Spleen (tissue), 11 donors: ENCODE measurements at regions not wholly inside any gene's neighbourhood (a gene's known extent, or its start where the extent isn't known, plus 50 kb on each side); places are given as distances from the start of the nearest gene placed in this dataset.

Experiments used
- DNase-seq: peaks from one replicate; pipeline ENCODE4 v3.0.0-alpha.2; 2020
- H3K27ac ChIP-seq, 8 donors: fragments of 200-600 bp; sonication (generic) in 7 of 8; 1 replicate in 4 of 8; 2 replicates in 4 of 8; pipeline versions ENCODE4 v1.5.0 to v1.8.0; 2016 to 2021; ENCODE audit warnings: inconsistent platforms in 4 of 8, mild to moderate bottlenecking in 4 of 8, moderate library complexity in 1 of 8
- H3K27me3 ChIP-seq, 7 donors: fragments of 200-600 bp; sonication (generic) in 6 of 7; replicated peaks in 1 of 7; 1 replicate in 4 of 7; 2 replicates in 3 of 7; pipeline versions ENCODE4 v1.5.0 to v1.8.0; 2016 to 2021; ENCODE audit warnings: inconsistent platforms in 3 of 7, mild to moderate bottlenecking in 1 of 7
- H3K36me3 ChIP-seq, 6 donors: fragments of 200-600 bp; sonication (generic) in 5 of 6; 1 replicate in 4 of 6; 2 replicates in 2 of 6; pipeline versions ENCODE4 v1.5.0 to v1.8.0; 2016 to 2021; ENCODE audit warnings: inconsistent platforms in 2 of 6
- H3K4me1 ChIP-seq, 6 donors: fragments of 200-600 bp; sonication (generic) in 5 of 6; 1 replicate in 3 of 6; 2 replicates in 3 of 6; pipeline versions ENCODE4 v1.5.0 to v1.8.0; 2016 to 2021; ENCODE audit warnings: inconsistent platforms in 3 of 6
- H3K4me3 ChIP-seq, 8 donors: fragments of 200-600 bp; sonication (generic) in 7 of 8; 1 replicate in 4 of 8; 2 replicates in 4 of 8; pipeline versions ENCODE4 v1.5.0 to v1.8.0; 2016 to 2021; ENCODE audit warnings: inconsistent platforms in 4 of 8, mild to moderate bottlenecking in 4 of 8, moderate library complexity in 2 of 8
- H3K9me3 ChIP-seq, 8 donors: fragments of 200-600 bp; sonication (generic) in 7 of 8; 1 replicate in 4 of 8; 2 replicates in 4 of 8; pipeline versions ENCODE4 v1.5.0 to v1.8.0; 2016 to 2021; ENCODE audit warnings: inconsistent platforms in 4 of 8
- POLR2A ChIP-seq, 3 donors: fragments of 450-650 bp; IDR thresholded peaks; one replicate each; pipeline ENCODE4 v1.5.1; 2017; ENCODE audit warnings: antibody characterized with exemption in 3 of 3, mild to moderate bottlenecking in 1 of 3
- POLR2AphosphoS5 ChIP-seq, 3 donors: sonication (generic); formaldehyde crosslinking; IDR thresholded peaks; one replicate each; pipeline ENCODE4 v1.5.1; 2017; ENCODE audit warnings: antibody characterized with exemption in 3 of 3
- WGBS, 5 donors: extraction: QIAGEN DNeasy Blood & Tissue Kit in 3 of 5; methylation state at CpG; one replicate each; pipeline versions ENCODE4 v1.1.5 to v1.1.7; 2013 to 2018; 5-methylcytosine and 5-hydroxymethylcytosine counted together
- intact Hi-C: fragments of 100-400 bp; cut with DNase I; formaldehyde crosslinking; loops from one replicate; pipeline ENCODE4 v1.15.0; 2023; ENCODE audit warnings: low total_unique reads
- TF ChIP-seq, protein P1 (sequence below), 11 experiments: fragments of 200-600 bp in 7 of 11; fragments of 450-650 bp in 4 of 11; sonication (generic) in 4 of 11; IDR thresholded peaks in 8 of 11; conservative IDR thresholded peaks in 3 of 11; 1 replicate in 7 of 11; 2 replicates in 4 of 11; pipeline versions ENCODE4 v1.4.0 to v1.8.0; 2016 to 2021; ENCODE audit warnings: antibody characterized with exemption in 11 of 11, inconsistent platforms in 4 of 11, mild to moderate bottlenecking in 1 of 11
- donor health status: healthy with polysubstance abuse.
- donor health status: DM: no; HTN: no; CAD: no; lungs with moderate emphysema.
- donor health status: DM: no; HTN: no; CAD: no.
- donor health status: Bipolar disorder and iron deficiency.
- donor health status: healthy.
- donor health status: DM: no; HTN: no; CAD: no.
- donor health status: DM: yes; HTN: yes; CAD: no.

- no peak for TF ChIP-seq POLR2A (IDR thresholded peaks at IDR 0.05)
- TF ChIP-seq POLR2AphosphoS5 (IDR thresholded peaks at IDR 0.05): no peak
- TF ChIP-seq, protein P1, sequence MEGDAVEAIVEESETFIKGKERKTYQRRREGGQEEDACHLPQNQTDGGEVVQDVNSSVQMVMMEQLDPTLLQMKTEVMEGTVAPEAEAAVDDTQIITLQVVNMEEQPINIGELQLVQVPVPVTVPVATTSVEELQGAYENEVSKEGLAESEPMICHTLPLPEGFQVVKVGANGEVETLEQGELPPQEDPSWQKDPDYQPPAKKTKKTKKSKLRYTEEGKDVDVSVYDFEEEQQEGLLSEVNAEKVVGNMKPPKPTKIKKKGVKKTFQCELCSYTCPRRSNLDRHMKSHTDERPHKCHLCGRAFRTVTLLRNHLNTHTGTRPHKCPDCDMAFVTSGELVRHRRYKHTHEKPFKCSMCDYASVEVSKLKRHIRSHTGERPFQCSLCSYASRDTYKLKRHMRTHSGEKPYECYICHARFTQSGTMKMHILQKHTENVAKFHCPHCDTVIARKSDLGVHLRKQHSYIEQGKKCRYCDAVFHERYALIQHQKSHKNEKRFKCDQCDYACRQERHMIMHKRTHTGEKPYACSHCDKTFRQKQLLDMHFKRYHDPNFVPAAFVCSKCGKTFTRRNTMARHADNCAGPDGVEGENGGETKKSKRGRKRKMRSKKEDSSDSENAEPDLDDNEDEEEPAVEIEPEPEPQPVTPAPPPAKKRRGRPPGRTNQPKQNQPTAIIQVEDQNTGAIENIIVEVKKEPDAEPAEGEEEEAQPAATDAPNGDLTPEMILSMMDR (IDR thresholded peaks at IDR 0.05 in 8 of 11, conservative IDR thresholded peaks at IDR 0.05 in 3 of 11): no peak
- Histone ChIP-seq H3K4me3 (no peak overlapping the region), H3K27ac (no peak overlapping the region), H3K36me3 (no peaks in the 10 kb centered on the region), H3K4me1 (no peaks in the 10 kb centered on the region), H3K9me3 (peaks cover 0 to 13% (median 3%) of the 10 kb centered on the region in 8 donors), H3K27me3 (no peaks in the 10 kb centered on the region)
- intact Hi-C loops: no loop called here
- 70 to 86% (median 77%) methylated on average over 10 of the region's 10 CpGs for WGBS, 5 donors
- DNase-seq: no peak
These were observed 396.0 kb upstream of the RGPD4 start for GRCh38 chr2:107430596-107431266.

- Histone ChIP-seq H3K36me3 (no peaks in the 10 kb centered on the region), H3K27ac (no peak overlapping the region), H3K4me1 (no peaks in the 10 kb centered on the region), H3K9me3 (peaks cover 0 to 7% (median 0%) of the 10 kb centered on the region in 8 donors), H3K27me3 (no peaks in the 10 kb centered on the region), H3K4me3 (no peak overlapping the region)
- intact Hi-C loops: no loop called here
- no peak for DNase-seq
- TF ChIP-seq, protein P1 (IDR thresholded peaks at IDR 0.05 in 8 of 11, conservative IDR thresholded peaks at IDR 0.05 in 3 of 11): no peak
- TF ChIP-seq POLR2AphosphoS5 (IDR thresholded peaks at IDR 0.05): no peak
- no peak for TF ChIP-seq POLR2A (IDR thresholded peaks at IDR 0.05)
These were observed 390.4 kb upstream of the RGPD4 start for GRCh38 chr2:107436281-107436680.

GRCh38 chr2:107437265-107437664, 389.4 kb upstream of the RGPD4 start:
- Histone ChIP-seq H3K9me3 (peaks cover 0 to 10% (median 0%) of the 10 kb centered on the region in 8 donors), H3K4me3 (no peak overlapping the region), H3K36me3 (no peaks in the 10 kb centered on the region), H3K4me1 (no peaks in the 10 kb centered on the region), H3K27ac (no peak overlapping the region), H3K27me3 (no peaks in the 10 kb centered on the region)
- TF ChIP-seq, protein P1 (IDR thresholded peaks at IDR 0.05 in 8 of 11, conservative IDR thresholded peaks at IDR 0.05 in 3 of 11): no peak
- TF ChIP-seq POLR2A (IDR thresholded peaks at IDR 0.05) (no peak), POLR2AphosphoS5 (IDR thresholded peaks at IDR 0.05) (no peak)
- DNase-seq: no peak
- intact Hi-C loops: no loop called here

- TF ChIP-seq, protein P1 (IDR thresholded peaks at IDR 0.05 in 8 of 11, conservative IDR thresholded peaks at IDR 0.05 in 3 of 11): no peak
- TF ChIP-seq POLR2AphosphoS5 (IDR thresholded peaks at IDR 0.05) (no peak), POLR2A (IDR thresholded peaks at IDR 0.05) (no peak)
- intact Hi-C loops: no loop called here
- peaks cover 0 to 10% (median 0%) of the 10 kb centered on the region in 8 donors for H3K9me3 ChIP-seq
- no peaks in the 10 kb centered on the region for H3K36me3 ChIP-seq
- H3K4me3 ChIP-seq: no peak overlapping the region
- H3K4me1 ChIP-seq: no peaks in the 10 kb centered on the region
- no peak for DNase-seq
- WGBS, 5 donors: 66 to 86% (median 78%) methylated on average over 2 of the region's 2 CpGs
- no peaks in the 10 kb centered on the region for H3K27me3 ChIP-seq
- H3K27ac ChIP-seq: no peak overlapping the region
These were observed 388.9 kb upstream of the RGPD4 start for GRCh38 chr2:107437807-107438206.
